Spleen (tissue), 7 donors: ENCODE measurements at regions not wholly inside any gene's neighbourhood (a gene's known extent, or its start where the extent isn't known, plus 50 kb on each side); places are given as distances from the start of the nearest gene placed in this dataset.

ENCODE experiments used
- POLR2A ChIP-seq, 3 donors: fragments of 450-650 bp; IDR thresholded peaks; one replicate each; pipeline ENCODE4 v1.5.1; 2017; ENCODE audit warnings: antibody characterized with exemption in 3 of 3, mild to moderate bottlenecking in 1 of 3
- TF ChIP-seq, protein P1 (sequence below), 11 experiments: fragments of 200-600 bp in 7 of 11; fragments of 450-650 bp in 4 of 11; sonication (generic) in 4 of 11; IDR thresholded peaks in 8 of 11; conservative IDR thresholded peaks in 3 of 11; 1 replicate in 7 of 11; 2 replicates in 4 of 11; pipeline versions ENCODE4 v1.4.0 to v1.8.0; 2016 to 2021; ENCODE audit warnings: antibody characterized with exemption in 11 of 11, inconsistent platforms in 4 of 11, mild to moderate bottlenecking in 1 of 11
- donor health status: DM: no; HTN: no; CAD: no; lungs with moderate emphysema.
- donor health status: DM: no; HTN: no; CAD: no.
- donor health status: DM: no; HTN: no; CAD: no.

DNA sequence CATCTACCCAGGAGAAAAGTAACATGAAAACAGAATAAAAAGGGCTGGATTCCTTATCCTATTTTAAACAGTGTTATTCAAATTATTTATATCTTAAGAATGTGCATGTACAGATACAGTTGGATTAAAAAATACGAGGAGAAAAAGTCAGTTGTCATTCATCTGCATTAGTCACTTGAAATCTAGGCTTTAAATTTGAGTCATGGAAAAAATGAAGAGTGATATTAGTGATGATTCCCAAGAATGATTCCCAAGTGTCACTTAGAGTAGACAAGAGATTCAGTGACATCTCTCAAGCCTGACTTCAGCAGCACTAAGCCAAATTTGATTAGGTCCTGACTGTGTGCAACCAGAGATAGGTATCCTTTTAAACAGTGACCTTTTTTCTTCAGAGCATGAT is 394.2 kb downstream of the IRS1 start:
- TF ChIP-seq POLR2A (IDR thresholded peaks at IDR 0.05) = no peak
- TF ChIP-seq, protein P1, sequence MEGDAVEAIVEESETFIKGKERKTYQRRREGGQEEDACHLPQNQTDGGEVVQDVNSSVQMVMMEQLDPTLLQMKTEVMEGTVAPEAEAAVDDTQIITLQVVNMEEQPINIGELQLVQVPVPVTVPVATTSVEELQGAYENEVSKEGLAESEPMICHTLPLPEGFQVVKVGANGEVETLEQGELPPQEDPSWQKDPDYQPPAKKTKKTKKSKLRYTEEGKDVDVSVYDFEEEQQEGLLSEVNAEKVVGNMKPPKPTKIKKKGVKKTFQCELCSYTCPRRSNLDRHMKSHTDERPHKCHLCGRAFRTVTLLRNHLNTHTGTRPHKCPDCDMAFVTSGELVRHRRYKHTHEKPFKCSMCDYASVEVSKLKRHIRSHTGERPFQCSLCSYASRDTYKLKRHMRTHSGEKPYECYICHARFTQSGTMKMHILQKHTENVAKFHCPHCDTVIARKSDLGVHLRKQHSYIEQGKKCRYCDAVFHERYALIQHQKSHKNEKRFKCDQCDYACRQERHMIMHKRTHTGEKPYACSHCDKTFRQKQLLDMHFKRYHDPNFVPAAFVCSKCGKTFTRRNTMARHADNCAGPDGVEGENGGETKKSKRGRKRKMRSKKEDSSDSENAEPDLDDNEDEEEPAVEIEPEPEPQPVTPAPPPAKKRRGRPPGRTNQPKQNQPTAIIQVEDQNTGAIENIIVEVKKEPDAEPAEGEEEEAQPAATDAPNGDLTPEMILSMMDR (IDR thresholded peaks at IDR 0.05 in 8 of 11, conservative IDR thresholded peaks at IDR 0.05 in 3 of 11) = no peak
